Liver (tissue), 3 donors: ENCODE measurements at regions not wholly inside any gene's neighbourhood (a gene's known extent, or its start where the extent isn't known, plus 50 kb on each side); places are given as distances from the start of the nearest gene placed in this dataset.

ENCODE experiments used
- ATF3 ChIP-seq: IDR thresholded peaks from 2 replicates; pipeline ENCODE4 v1.6.1; 2016; ENCODE audit warnings: antibody characterized with exemption
- CTCF ChIP-seq: fragments of 150-350 bp; IDR thresholded peaks from 2 replicates; pipeline ENCODE4 v1.5.1; 2017; ENCODE audit warnings: improper control_type of control experiment, low read depth, low read length; ENCODE audit not compliant: missing input control
- FOXA1 ChIP-seq: IDR thresholded peaks from 2 replicates; pipeline ENCODE4 v1.6.1; 2016; ENCODE audit warnings: antibody characterized with exemption
- GABPA ChIP-seq, 2 donors: IDR thresholded peaks in 1 of 2; conservative IDR thresholded peaks in 1 of 2; 2 replicates each; pipeline ENCODE4 v1.6.1; 2016; ENCODE audit warnings: antibody characterized with exemption in 2 of 2, mild to moderate bottlenecking in 1 of 2, moderate library complexity in 1 of 2
- HNF4G ChIP-seq: IDR thresholded peaks from 2 replicates; pipeline ENCODE4 v1.6.1; 2016; ENCODE audit warnings: antibody characterized with exemption
- JUND ChIP-seq, 2 donors: IDR thresholded peaks; 2 replicates each; pipeline ENCODE4 v1.6.1; 2016; ENCODE audit warnings: antibody characterized with exemption in 2 of 2
- MAX ChIP-seq: IDR thresholded peaks from 2 replicates; pipeline ENCODE4 v1.6.1; 2016; ENCODE audit warnings: antibody characterized with exemption
- NR2F2 ChIP-seq: IDR thresholded peaks from 2 replicates; pipeline ENCODE4 v1.6.1; 2016; ENCODE audit warnings: antibody characterized with exemption
- RAD21 ChIP-seq, 2 donors: IDR thresholded peaks; 2 replicates each; pipeline ENCODE4 v1.6.1; 2016; ENCODE audit warnings: antibody characterized with exemption in 2 of 2, mild to moderate bottlenecking in 2 of 2
- REST ChIP-seq: IDR thresholded peaks from 2 replicates; pipeline ENCODE4 v1.6.1; 2016; ENCODE audit warnings: antibody characterized with exemption, mild to moderate bottlenecking
- SP1 ChIP-seq: IDR thresholded peaks from 2 replicates; pipeline ENCODE4 v1.6.1; 2018; ENCODE audit warnings: antibody characterized with exemption, mild to moderate bottlenecking
- TAF1 ChIP-seq: conservative IDR thresholded peaks from 2 replicates; pipeline ENCODE4 v1.6.1; 2016; ENCODE audit warnings: antibody characterized with exemption, mild to moderate bottlenecking
- YY1 ChIP-seq: IDR thresholded peaks from 2 replicates; pipeline ENCODE4 v1.6.1; 2016; ENCODE audit warnings: antibody characterized with exemption, mild to moderate bottlenecking
- ZBTB33 ChIP-seq: IDR thresholded peaks from 2 replicates; pipeline ENCODE4 v1.6.1; 2016; ENCODE audit warnings: antibody characterized with exemption
- donor health status: healthy.
- donor health status: healthy.

GRCh38 chr7:25671111-25671510 lies 442.8 kb upstream of the NPVF start:
- TF ChIP-seq FOXA1, result no peak
- TF ChIP-seq CTCF, result no peak
- no peak for TF ChIP-seq TAF1
- no peak for TF ChIP-seq GABPA (IDR thresholded peaks at IDR 0.05 in 1 of 2, conservative IDR thresholded peaks at IDR 0.05 in 1 of 2)
- no peak for TF ChIP-seq MAX
- no peak for TF ChIP-seq RAD21 (IDR thresholded peaks at IDR 0.05)
- TF ChIP-seq REST, result no peak
- no peak for TF ChIP-seq NR2F2
- TF ChIP-seq JUND (IDR thresholded peaks at IDR 0.05), result no peak
- no peak for TF ChIP-seq ZBTB33
- TF ChIP-seq HNF4G, result no peak
- TF ChIP-seq SP1, result no peak
- TF ChIP-seq ATF3, result no peak
- TF ChIP-seq YY1, result no peak
